ENCODE measurements at regions not wholly inside any gene's neighbourhood (a gene's known extent, or its start where the extent isn't known, plus 50 kb on each side); places are given as distances from the start of the nearest gene placed in this dataset.

GRCh38 chr13:111874981-111875380 is 192.0 kb upstream of the SOX1 start:
- no peak for ATAC-seq
- no peaks in the 10 kb centered on the region for H3K9me3 ChIP-seq
- no peaks in the 10 kb centered on the region for H3K4me1 ChIP-seq
- ChIA-PET POLR2A (no interaction called here), CTCF (no interaction called here)
- no peak overlapping the region for H3K4me3 ChIP-seq
- H3K27ac ChIP-seq = no peak overlapping the region
- DNase-seq (ENCODE audit: low read depth in 1 of 2, low spot score in 1 of 2) = no peak
- no peak for TF ChIP-seq RFX5 (IDR thresholded peaks at IDR 0.05)
- TF ChIP-seq TFCP2L1 (CRISPR knock-in tag; IDR thresholded peaks at IDR 0.05) = no peak
- no peak for TF ChIP-seq HOXB13 (CRISPR knock-in tag; IDR thresholded peaks at IDR 0.05; ENCODE audit: low read depth)
- TF ChIP-seq FOSB (CRISPR knock-in tag; IDR thresholded peaks at IDR 0.05) = no peak
- TF ChIP-seq HOXA7 (CRISPR knock-in tag; IDR thresholded peaks at IDR 0.05) = no peak
- TF ChIP-seq MAZ (IDR thresholded peaks at IDR 0.05; ENCODE audit: borderline replicate concordance, low read depth, low read length) = no peak
- TF ChIP-seq GATA3 (IDR thresholded peaks at IDR 0.05; ENCODE audit: borderline replicate concordance) = no peak
- no peak overlapping the region for H3K4me2 ChIP-seq
- WGBS (ENCODE audit: missing lambda C conversion rate) = 33% methylated on average over 12 of the region's 13 CpGs
- FAIRE-seq = no peak

DNA sequence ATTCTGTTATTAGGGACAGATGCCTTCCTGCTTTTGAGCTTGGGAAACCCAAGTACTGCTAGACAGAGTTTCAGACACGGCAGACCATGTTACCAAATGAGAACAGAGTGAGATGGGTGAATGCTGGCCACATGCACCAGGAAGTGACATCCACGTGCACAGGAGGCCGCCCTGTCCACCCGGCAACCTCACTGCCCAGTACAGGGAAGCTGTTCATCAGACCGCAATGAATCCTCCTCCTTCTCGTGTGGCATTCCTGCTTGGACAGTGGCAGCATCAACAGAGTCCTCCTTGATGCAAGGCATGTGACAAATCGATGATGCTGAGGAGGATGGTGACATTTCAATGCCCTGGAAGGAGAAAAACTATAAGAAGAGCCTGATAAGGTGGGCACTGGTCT is 191.0 kb upstream of the SOX1 start:
- Histone ChIP-seq H3K4me3 (no peak overlapping the region), H3K9me3 (no peaks in the 10 kb centered on the region), H3K27ac (no peak overlapping the region), H3K4me1 (no peaks in the 10 kb centered on the region), H3K4me2 (no peak overlapping the region)
- no peak for ATAC-seq
- DNase-seq (ENCODE audit: low read depth in 1 of 2, low spot score in 1 of 2) = no peak
- TF ChIP-seq HMGXB4 (CRISPR knock-in tag; IDR thresholded peaks at IDR 0.05; ENCODE audit: borderline replicate concordance) (no peak), MAFK (IDR thresholded peaks at IDR 0.05; ENCODE audit: partially characterized antibody) (no peak), RARB (CRISPR knock-in tag; IDR thresholded peaks at IDR 0.05) (no peak), NR3C1 (IDR thresholded peaks at IDR 0.05) (no peak), FOXS1 (CRISPR knock-in tag; IDR thresholded peaks at IDR 0.05) (no peak), HOXA7 (CRISPR knock-in tag; IDR thresholded peaks at IDR 0.05) (no peak), CHD2 (IDR thresholded peaks at IDR 0.05; ENCODE audit: low read length, partially characterized antibody) (no peak), CHD4 (IDR thresholded peaks at IDR 0.05; ENCODE audit: borderline replicate concordance) (no peak), E2F6 (IDR thresholded peaks at IDR 0.05; ENCODE audit: borderline replicate concordance, low read depth) (no peak), MAX (IDR thresholded peaks at IDR 0.05) (no peak), BCL3 (IDR thresholded peaks at IDR 0.05) (no peak), EHMT2 (IDR thresholded peaks at IDR 0.05; ENCODE audit: low read depth) (no peak), RNF2 (IDR thresholded peaks at IDR 0.05; ENCODE audit: borderline replicate concordance, low read depth) (no peak)
- TF ChIP-seq, protein P1, sequence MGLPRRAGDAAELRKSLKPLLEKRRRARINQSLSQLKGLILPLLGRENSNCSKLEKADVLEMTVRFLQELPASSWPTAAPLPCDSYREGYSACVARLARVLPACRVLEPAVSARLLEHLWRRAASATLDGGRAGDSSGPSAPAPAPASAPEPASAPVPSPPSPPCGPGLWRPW (IDR thresholded peaks at IDR 0.05) = no peak
- TF ChIP-seq, protein P2, sequence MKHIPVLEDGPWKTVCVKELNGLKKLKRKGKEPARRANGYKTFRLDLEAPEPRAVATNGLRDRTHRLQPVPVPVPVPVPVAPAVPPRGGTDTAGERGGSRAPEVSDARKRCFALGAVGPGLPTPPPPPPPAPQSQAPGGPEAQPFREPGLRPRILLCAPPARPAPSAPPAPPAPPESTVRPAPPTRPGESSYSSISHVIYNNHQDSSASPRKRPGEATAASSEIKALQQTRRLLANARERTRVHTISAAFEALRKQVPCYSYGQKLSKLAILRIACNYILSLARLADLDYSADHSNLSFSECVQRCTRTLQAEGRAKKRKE (CRISPR knock-in tag; IDR thresholded peaks at IDR 0.05; ENCODE audit: low read depth) = no peak
- CTCF ChIA-PET = no interaction called here
- FAIRE-seq = no peak
- POLR2A ChIA-PET = no interaction called here
- 0% methylated on average over 2 of the region's 7 CpGs for WGBS (ENCODE audit: missing lambda C conversion rate)

Measured in A549 (cell line).